GM13976 (cell line): ENCODE measurements at regions not wholly inside any gene's neighbourhood (a gene's known extent, or its start where the extent isn't known, plus 50 kb on each side); places are given as distances from the start of the nearest gene placed in this dataset.
A peak's percentile ranks its signal among the peaks of the same experiment; 100 is the strongest.
"Not testable (repeated sequence)": the region's sequence is repeated elsewhere in the genome, so short reads cannot be mapped to it uniquely, and the experiment has no call there.

Experiments
- DNase-seq: peaks from one replicate; pipeline ENCODE4 v3.0.0; 2012; ENCODE audit warnings: low spot score
- CTCF ChIP-seq: IDR thresholded peaks from 2 replicates; pipeline ENCODE4 v1.5.1; 2012; ENCODE audit warnings: borderline replicate concordance, mild to moderate bottlenecking; ENCODE audit not compliant: insufficient read depth; ENCODE audit errors: extremely low read depth, missing control alignments, control extremely low read depth
- in situ Hi-C: fragments of 300-500 bp; cut with MboI; formaldehyde crosslinking; loops from one replicate; pipeline ENCODE4 v1.12.0; 2022; ENCODE audit warnings: low sequenced_read_pairs, mixed read lengths, inconsistent platforms; ENCODE audit not compliant: unreplicated experiment

DNA sequence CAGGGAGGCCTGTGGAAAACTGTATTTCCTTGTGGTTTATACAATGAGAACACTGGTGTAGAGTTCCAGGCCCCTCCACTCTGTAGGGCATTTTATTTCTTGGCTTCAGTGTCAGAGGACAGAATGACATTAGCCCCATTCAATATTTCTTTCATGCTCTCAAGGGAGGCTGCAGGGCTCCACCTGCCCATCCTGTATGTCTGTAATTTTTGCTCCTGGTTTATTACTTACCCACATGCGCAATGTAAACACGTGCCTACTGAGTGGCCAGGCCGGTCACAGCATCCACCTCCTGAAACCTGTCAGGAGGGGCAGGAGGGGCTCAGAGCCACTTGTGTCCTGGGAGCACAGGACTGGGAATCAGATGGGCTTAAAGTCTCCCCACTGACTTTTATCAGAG, 82.4 kb downstream of the GADD45G start:
- in situ Hi-C loops, result no loop called here
- DNase-seq, result no peak
- no peak for TF ChIP-seq CTCF

- TF ChIP-seq CTCF, result no peak
- in situ Hi-C loops, result no loop called here
- DNase-seq, result no peak
Measured at GRCh38 chr9:89687848-89688247, 83.0 kb downstream of the GADD45G start.

- DNase-seq, in situ Hi-C loops: not testable (repeated sequence)
Measured at GRCh38 chr9:89689321-89689720, 84.5 kb downstream of the GADD45G start.

DNA sequence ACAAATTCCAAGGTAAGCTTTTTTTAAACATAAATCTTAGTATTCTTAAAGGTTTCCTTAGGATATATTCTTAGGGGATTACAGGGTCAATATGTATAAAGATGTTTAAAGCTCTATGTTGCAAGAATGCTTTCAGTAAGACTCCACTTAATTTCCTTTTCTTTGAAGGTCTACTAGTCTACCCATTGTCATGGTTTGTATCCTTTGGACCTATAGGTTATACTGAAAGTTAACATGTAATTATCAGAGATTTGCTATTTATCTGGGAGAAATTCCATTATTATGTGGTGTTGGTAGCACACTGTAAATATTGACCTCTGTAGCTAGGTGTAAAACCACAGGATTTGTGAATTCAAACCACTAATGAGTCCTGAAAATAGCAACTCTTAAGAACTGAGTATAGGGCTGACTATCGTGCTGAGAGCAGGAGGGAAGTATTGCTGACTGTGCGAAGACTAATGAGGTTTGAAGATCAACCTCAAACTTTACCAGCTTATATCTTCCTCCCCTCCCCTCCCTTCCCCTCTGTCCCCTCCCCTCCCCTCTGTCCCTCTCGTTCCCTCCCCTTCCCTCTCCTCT, 85.6 kb downstream of the GADD45G start:
- peak; percentile 66 for DNase-seq
- TF ChIP-seq CTCF, result no peak
- in situ Hi-C loops, result no loop called here

GRCh38 chr9:89695441-89695891, 90.7 kb downstream of the GADD45G start:
- no peak for DNase-seq
- no peak for TF ChIP-seq CTCF

DNA sequence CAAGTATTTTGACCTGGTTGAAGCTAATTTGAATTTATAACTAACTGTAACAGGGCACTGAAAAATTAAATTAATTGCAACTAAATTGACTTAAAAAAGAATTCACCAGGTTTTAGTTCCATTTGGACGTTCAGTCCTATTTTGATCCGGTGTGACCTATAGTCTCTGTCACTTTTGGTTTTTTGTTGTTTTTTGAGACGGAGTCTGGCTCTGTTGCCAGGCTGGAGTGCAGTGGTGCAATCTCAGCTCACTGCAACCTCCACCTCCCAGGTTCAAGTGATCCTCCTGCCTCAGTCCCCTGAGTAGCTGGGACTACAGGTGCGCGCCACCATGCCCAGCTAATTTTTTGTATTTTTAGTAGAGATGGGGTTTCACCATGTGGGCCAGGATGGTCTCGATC, 91.2 kb downstream of the GADD45G start:
- DNase-seq, in situ Hi-C loops: not testable (repeated sequence)

More at GRCh38 chr9:89695441-89695891, 90.7 kb downstream of the GADD45G start:
- in situ Hi-C loops, result no loop called here

DNA sequence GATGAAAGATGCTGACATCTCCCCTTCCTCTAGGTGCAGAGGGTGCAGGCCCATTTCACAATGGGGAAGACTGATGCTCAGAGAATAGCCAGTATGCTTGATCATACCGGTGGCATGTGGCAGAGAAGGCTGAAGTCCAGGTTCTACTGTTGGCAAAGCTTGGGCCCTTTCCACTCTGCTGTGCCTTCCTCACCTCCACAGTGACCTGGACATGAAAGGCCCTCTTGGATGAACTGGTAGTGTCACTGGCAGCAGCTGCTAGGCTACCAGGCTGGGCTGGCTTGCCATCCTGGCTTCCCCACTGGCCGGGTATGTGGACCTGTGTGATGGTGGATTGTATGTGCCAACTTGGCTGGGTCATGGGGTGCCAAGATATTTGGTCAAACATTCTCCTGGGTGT, 92.0 kb downstream of the GADD45G start:
- in situ Hi-C loops, result no loop called here
- DNase-seq, result no peak
- TF ChIP-seq CTCF, result no peak

DNA sequence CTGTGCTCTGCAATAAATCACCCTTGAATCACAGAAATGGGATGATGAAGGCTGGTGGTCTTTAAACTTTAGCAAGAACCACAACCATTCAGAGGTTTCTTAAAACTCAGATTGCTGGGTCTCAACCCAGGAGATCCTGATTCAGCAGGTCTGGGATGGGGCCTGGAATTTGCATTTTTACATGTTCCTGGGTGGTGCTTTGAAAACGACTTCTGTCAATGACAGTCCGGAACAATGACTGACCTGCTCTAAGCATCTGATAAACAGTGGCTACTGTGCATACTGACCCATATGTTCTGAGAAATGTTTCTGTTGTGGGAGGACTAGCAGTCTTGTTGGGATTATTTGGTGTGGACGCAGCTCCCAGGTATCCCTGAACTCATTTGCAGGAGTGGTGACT, 92.7 kb downstream of the GADD45G start:
- no peak for DNase-seq
- in situ Hi-C loops, result no loop called here
- no peak for TF ChIP-seq CTCF
